Suppressor macrophage (primary cell): ENCODE measurements at regions not wholly inside any gene's neighbourhood (a gene's known extent, or its start where the extent isn't known, plus 50 kb on each side); places are given as distances from the start of the nearest gene placed in this dataset.

Experiments used
- DNase-seq, 4 experiments: peaks; one replicate each; pipeline ENCODE4 v3.0.0-alpha.2; 2020 to 2022

DNA sequence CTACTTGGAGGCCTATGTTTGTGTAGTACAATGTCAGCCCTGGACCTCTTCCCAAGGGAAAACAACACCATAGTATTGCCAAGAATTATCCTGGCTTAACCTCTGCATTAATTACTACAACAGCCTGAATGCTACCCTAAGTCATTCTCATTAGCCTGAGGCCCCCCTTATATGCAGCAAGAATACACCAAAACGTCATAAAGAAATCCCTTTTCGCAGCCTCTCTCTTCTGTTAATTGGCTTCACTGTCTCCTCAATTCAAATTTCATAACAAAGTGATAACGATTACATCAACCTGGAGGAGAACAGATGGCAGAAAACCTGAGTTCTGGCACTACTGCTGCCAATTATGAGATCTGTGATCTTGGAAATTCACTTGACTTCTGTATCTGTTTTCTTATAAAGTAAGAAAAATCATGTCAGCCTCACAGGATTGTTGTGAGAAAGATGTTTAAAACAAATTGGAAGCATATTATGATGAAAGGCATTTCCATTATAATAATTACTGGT is 1663.1 kb downstream of the STIM2 start:
- no peak for DNase-seq

DNA sequence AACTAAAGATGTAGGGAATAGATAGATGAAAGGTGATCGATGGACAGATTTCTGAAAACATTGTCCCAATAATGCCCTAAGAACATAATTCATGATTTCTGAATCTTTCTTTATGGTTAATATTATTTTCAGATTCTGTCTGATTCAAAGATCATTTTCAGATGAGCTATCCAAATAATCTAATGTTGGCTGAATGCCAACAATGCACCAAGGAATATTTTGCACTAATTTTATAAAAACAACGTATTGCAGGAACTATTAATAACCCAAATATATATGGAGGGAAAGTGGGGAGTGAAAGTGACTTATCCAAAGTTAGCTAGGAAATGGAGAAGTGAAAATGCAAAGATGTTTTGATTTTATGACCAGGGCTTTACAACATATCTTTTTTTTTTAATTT is 1675.5 kb downstream of the STIM2 start:
- DNase-seq = no peak

DNA sequence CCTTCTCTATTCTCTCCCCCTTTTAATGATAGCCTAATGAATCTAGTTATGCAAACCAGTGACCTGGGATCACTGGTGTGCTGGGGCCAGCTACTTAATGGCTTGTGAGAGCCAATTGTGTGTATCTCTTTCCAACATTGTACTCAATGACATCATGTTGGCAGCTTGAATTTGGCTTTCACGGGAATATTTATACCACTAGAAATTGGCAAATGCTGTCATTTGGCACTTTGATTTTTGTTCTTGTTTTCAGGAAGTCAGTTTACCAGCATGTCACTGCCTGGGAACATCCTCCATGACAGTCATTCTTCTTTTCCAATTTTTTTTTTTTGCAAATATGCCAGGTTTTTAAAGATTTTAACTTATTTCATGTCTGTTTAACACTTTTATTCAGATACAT is 1685.3 kb downstream of the STIM2 start:
- no peak for DNase-seq

DNA sequence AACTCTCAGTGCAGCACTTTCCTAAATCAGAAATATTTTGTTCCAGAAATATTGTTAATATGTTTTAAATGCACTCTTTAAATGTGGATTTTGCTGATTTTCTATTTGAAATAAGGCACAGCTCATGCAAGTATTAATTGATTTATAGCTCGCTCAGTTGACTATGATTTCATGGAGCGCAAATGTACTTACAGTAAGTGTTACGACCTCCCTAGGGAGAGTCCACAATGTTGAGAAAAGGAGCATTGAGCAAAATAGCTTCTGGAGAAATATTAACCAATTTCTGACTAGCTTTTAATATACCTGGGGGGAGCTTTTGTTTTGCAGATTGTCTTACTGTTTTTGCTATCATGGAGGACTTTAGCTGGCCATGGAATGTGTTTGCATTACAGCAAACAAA is 1687.5 kb downstream of the STIM2 start:
- no peak for DNase-seq

DNA sequence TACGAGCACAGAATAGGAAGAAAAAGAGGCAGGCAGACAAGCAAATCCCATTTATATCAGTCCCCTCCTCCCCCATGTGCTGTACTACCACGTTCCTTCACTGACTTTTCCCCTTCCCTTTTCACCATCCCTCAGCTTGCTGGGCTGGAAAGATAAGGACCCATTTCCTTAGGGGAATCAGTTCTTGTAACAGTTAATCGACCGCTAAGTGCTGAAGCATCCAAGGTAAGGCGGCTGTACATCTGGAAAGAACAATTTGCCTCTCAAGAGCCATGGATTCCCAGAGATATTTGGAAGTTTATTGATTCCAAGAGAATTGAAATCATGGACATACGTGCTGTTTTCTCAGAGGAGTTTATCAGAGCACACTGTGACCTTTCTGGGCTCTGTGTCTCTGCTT is 1688.0 kb downstream of the STIM2 start:
- no peak for DNase-seq

DNA sequence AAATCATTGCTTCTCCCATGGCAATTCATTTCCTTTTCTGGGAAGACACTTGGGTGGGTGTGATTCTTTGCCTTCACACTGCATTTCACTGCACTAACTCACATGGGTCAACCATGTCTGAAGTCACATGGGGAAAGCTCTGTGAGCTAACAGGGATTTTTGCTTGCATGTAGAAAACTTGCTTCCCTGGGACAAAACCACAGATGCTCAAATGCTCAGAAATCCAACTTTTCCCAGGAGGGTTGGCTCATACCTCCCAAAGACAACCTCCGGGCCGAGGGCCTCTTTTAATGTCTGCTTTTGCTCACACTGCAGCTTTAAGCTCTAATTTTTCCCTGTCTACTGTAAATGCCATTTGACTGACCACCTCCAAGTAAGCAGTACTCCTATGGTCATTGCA is 1695.2 kb downstream of the STIM2 start:
- DNase-seq = no peak

DNA sequence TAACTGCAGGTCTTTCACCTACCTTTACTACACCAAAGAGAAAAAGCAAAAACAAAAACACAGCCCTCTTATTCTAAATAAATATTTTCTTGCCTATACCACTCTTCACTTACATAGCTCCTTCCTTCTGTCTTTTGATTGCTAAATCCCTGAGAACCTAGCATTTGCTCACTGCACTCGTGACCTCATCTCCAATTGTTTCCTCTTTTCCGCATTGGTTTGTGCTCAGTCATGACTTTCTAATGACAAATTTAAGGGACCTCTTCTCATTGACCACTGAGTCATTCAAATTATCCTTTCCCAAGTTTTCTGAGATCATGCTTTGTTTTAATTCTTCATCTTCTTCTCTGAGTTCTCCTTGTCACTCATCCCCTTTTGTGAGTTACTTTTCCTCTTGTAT is 1697.1 kb downstream of the STIM2 start:
- peak; percentile 2 to 36 (median 17) for DNase-seq

DNA sequence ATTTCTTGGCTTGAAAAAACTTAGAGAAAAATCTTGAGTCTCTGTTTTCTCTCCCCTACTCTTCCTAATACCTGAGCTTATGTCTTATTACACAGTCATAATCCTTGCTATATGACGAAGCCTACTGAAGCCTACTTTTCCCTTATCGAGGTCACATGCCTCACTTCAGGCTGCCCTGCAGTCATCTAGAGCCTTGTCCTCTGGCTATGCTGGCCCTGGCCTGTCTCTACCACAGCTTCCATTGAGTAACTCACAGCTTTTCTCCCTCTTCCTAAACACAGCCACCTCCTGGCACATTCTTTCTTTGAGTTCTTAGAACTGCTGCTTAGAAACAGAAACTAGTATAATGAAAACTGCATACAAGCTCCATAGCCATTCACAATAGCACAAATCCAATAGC is 1698.3 kb downstream of the STIM2 start:
- DNase-seq = no peak

DNA sequence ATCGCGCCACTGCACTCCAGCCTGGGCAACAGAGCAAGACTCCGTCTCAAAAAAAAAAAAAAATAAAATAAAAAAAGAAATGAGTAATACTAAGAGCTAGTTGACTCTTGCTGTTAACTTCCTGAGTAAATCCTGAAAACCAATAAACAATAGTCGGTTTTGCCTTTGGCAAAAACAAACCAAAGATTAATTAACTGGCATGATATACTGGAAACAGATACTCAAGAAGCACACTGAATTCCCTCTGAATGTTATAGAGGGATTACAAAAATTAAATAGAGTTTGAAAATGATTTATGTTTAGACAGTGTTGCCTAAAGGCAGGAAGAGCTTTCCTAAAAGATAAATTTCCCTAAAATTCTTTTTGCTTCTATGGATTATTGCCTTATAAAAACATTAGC is 1702.3 kb downstream of the STIM2 start:
- DNase-seq = no peak

DNA sequence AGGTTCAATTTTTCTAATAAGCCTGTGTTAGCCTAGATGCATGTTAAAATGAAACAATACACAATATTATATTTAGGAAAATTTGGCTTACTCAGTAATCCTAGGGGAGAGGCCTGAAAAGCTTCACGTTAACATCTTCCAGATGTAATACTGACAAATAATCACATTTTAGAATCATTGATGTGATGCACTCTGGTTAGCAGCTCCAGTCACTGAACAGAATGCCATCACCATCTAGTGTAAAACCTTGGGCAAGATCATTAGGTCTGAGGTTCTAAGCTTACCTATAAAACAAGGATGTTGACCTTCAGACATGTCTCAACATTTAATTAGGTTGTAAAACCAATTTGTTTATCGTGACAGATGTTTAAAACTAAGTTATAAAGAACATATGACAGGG is 1704.8 kb downstream of the STIM2 start:
- DNase-seq = no peak

DNA sequence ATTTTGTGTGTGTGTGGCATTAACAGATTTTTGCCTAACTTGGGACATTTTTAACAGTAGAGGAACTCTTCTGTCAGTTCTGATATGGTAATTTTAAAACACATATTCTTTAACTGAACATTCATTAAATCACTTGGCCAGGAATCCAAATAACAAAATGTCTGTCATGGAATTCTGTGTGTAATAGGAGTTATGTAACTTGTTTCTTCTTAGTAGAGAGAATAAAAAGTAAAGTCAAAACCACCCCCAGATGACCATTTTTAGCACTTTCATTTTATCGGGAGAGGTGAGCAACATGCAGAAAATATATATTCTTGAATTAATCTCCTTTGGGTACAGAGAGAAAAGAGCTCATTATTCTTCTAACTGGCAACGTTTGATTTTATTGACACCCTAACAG is 1740.3 kb downstream of the STIM2 start:
- DNase-seq = no peak

DNA sequence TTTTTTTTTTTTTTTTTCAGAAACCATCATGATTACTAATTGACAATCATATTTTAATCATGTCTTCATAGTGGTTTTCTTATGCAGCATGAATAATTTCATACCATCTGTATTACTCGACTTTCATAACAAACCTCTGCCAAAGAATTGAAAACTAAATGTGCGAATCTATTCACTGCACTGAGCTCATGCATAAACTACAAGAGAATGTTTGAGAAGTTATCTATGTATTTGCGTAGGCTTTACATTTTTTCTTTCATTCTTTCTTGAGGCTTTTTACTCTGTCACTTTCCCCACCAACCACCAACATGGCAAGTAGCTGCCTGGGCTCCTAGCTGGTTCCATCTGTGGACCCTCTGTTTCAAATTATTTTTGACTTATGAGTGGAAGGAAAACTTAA is 1761.0 kb downstream of the STIM2 start:
- DNase-seq = no peak

DNA sequence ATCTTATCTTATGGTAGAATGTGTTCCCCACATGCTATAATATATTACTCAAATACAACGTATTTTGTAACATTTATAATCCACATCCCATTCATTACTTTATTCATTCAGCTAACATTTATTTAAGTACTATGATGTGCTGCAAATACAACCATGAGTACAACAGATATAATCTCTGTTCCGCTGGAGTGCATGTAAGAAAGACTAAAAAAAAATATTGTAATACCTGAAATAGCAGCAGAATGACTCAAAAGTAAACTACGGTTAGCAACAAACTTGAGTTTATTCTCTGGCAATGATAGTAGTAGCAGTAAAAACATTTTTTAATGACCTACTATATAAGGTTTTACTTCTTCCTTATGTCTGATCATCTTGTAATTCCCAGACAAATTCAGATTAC is 1776.3 kb downstream of the STIM2 start:
- DNase-seq = no peak

DNA sequence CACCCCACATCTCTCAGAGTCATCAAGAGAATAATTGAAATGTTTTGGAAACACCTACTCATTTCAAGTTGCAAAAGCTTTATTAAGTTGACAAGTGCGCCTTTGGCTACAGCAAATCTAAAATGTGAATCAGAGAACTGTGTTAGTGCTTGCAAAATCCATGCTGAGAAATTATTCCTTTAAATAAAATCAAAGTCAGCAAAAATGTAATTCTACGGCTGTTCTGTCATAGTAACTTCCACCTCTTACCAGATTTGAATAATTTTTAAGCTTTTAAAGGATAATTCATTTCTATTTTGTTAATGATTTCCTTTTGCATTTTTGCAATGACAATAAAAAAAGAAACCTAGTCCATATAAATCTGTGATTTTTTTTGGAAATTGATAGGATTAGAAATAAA is 1779.1 kb downstream of the STIM2 start:
- no peak for DNase-seq

DNA sequence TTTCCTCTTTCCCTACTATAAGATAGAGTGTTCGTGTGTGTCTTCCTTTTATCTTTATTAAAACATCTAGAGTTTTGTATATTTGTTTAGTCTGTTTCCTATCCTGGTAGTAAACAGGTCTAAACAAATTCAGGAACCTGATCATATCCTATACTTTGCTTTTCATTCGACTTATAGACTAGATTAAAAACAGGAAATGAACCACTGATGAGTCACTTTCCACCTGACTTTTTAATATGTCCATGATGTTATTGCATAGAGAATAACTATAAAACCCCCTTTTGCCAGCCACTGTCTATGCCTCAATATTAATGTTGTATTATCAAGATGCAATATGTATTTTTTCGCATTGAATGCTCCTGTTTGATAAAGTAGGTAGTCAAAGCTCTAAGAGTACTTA is 1794.0 kb downstream of the STIM2 start:
- DNase-seq = no peak

DNA sequence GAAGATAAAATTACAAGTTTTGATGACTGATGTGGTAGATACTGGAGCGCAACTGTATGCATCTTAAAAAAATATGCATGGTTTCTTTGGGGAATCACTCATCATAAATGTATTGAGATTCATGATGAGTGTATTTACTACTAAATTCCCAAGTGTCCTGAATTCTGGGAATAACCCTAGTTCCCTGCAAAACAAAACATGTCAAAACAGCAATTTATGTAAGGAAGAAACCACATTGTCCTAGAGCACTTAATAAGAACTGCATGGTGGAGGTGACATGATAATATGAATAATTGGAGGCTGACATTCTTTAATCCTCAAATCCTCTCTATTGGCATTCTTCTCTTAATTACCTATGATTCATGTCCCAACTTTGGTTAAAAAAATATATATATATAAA is 1804.7 kb downstream of the STIM2 start:
- no peak for DNase-seq

DNA sequence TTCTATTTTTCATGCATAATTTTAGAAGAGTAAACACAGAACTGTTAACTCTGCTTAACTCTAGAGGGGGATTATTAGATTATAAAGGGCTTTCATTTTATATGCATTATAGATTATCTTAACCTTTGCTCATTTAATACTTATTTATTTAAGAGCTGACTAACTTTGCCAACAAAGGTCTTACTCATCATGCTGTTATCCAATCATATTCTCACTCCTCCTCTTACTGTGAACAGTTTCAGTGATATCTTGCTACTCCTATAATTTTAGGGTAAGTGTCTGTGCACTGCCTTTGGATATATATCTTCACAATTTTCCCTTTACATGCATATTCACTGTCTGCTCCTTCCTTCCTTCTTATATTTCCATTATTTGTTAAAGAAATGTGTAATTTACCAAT is 1814.9 kb downstream of the STIM2 start:
- no peak for DNase-seq

DNA sequence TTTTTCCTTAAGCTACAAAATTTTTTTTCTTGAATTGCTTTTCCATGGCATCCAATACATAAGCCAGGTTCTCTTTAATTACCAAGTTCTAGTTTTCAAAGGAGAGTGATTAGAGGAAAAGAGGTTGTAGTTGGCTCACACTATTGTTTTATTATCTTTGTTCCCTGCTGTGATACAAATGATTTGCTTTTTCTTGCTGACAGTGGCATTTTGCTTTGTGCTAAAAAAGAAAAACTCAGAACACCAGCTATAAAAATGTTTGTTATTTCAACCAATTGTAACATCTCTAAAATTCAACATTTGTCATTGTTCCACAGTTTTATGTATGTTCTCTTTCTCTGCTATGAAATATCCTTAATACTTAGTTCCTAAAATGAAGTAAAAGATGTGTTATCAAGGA is 1817.2 kb downstream of the STIM2 start:
- no peak for DNase-seq

DNA sequence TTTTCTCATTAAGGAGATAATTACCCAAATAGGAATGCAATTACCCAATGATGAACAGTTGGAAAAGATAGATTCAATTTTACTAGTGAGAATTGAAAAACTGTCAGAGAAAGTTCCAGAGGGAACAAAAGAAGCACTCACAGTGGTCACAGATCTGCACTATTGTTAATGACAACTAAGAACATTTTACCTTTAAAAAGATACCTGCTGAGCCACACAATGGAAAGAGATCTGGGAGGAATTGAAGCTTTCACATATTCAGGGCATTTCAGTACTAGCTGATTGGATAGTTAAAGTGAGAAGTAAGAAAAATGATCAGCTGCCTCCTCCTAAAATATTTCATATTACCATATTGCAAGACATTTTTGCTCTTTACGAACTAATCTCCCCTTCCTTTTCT is 1822.2 kb downstream of the STIM2 start:
- no peak for DNase-seq

DNA sequence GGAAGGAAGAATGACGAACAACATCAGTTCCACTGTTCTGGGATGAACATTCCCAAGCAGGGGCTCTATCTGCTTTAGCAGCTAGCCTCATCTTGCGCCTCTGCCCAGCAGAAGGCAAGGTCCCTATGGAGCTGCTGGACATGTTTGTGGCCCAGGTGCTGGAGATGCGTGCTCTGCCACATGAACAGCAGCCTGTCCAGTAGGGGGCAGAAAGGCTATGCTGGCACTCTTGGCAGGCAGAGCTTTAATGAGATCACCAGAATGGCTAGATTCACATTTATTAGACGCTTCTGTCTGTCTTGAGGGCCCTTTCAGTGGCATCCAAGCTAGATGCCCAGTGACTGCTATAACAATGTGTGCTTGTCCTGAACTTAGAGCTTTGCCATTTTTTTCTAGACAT is 1826.0 kb downstream of the STIM2 start:
- DNase-seq = peak in 2 of 4 experiments; percentile 3 to 10

DNA sequence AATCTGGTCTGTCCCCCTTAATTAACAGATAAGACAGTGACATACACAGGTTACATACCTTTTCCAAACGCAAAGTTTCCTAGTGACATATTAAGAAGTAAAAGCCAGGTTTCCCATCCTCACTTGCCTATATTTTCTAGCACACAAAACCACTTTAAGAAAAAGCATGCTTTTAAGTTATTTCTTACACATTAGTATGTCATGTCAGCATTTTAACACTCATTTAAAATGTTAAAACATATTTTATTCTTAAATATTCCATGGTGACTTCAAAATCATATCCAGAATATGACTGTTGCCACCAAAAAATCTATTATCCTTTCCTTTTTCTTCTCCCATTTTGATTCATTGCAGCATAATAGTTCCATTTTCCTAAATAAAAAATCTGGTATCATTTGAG is 1830.2 kb downstream of the STIM2 start:
- no peak for DNase-seq

DNA sequence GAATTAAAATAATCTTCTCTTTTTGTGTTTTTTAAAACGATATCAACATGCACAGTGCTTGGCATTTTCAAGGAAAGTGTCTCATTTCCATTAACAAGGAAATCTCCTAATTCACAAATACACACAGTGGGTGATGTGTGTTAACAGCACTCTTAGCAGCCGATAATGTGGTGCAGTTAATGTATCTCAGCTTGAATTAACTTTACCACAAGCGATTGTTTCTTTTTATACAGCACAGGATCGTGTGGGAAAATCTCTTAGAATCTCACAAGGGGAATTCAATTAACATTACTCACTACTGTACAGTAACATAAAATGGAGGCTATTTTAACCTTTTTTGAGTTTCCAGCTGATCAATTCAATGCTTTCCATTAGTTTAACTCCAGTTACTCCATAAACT is 1841.9 kb downstream of the STIM2 start:
- no peak for DNase-seq

DNA sequence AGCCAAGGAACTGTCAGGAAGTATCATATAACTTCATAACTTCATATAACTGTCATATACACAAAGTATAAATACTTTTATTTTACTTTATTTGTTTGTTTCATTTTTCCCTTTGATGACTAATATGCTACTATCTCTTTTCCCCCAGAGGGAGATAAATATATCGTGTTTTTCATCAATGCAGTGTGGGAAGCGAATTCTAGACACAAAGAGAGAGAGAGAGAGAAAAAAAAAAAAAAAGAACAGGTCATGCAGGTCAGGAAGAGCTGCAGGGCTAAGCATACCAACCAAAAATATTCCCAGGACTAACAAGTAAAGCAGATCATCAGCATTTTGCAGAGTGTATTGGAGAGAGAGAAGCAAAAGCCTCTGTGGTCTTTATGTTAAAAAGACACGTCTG is 1849.2 kb downstream of the STIM2 start:
- DNase-seq = no peak

DNA sequence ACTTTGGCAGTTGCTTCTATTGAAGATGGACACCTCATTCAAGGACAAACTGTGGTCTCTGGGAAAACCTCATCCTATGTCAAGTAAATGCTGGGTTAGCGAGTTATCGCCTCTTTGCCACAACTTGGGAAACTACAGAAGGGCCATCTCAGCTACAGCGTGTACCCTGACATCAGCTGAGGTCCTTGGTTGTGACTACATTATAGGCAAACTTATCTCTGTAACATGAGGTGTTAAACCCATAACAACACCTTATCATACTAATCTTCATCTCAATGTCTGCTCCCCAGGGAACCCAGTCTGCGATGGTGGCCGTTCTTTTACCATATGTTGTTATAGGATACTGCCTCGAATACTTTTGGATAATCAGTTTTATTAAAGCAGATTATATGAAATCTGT is 1862.7 kb downstream of the STIM2 start:
- no peak for DNase-seq

DNA sequence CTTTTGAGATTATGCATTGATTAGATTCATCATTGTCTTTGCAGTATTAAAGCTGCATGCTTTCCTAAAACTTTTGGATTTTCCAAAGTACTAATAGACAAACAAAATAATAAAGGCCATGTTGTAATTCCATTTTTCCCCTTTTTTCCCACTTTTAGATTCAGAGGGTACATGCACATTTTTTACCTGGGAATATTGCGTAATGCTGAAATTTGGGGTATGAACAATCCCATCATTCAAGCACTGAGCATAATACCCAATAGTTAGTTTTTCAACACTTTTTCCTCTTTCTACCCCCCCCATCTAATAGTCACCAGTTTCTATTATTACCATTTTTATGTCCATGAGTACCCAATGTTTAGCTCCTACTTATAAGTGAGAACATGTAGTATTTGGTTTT is 1863.6 kb downstream of the STIM2 start:
- no peak for DNase-seq

DNA sequence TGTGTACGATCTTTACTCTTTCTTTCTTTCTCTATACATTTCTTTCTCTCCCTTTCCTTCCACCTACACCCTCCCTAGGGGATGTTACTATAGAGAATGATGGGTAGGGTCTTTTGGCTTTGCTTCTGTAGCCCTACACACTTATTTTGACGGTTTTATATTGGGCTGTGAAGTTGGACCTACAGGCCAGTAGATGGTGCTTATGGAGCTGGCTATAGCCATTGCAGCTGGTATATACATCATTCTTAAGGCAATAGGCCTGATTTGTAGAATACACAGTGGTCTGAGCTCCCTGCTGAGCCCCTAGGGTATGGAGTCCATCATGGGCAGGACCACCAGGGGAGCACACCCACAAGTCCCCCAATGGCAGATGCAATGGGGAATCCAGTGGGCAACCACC is 1869.7 kb downstream of the STIM2 start:
- no peak for DNase-seq
